GM12864 (cell line): ENCODE measurements at regions not wholly inside any gene's neighbourhood (a gene's known extent, or its start where the extent isn't known, plus 50 kb on each side); places are given as distances from the start of the nearest gene placed in this dataset.

Source experiments
- DNase-seq: peaks from one replicate; pipeline ENCODE4 v3.0.0-alpha.2; 2011; ENCODE audit warnings: low read depth
- H3K4me3 ChIP-seq: 2 replicates; pipeline ENCODE4 v1.5.1; 2011; ENCODE audit warnings: mild to moderate bottlenecking, low read depth, low read length, control low read depth
- TF ChIP-seq, protein P1 (sequence below): IDR thresholded peaks from 2 replicates; pipeline ENCODE4 v1.5.1; 2011; ENCODE audit warnings: low read depth, mild to moderate bottlenecking, moderate library complexity, low read length, control low read depth, inconsistent platforms; ENCODE audit errors: missing control alignments

DNA sequence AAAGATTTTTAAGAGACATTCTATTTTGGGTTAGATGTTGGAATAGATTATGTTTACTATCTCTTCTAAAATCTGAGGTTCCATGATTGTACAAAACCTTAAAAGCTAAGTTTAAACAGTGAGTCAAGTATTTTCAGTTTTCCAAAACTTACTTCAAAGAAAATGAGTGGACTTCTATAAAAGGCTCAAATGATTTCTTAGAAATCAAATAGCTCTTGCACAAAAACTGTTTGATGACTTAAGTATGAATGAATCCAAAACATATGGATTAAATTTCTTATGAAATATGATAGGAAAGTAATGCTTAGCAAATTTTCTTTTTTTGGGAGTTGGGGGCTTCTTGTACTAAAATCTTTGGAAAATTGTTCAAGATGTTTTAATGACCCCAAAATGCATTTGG, 837.3 kb upstream of the SLC35B3 start:
- no peak overlapping the region for H3K4me3 ChIP-seq
- no peak for DNase-seq
- TF ChIP-seq, protein P1, sequence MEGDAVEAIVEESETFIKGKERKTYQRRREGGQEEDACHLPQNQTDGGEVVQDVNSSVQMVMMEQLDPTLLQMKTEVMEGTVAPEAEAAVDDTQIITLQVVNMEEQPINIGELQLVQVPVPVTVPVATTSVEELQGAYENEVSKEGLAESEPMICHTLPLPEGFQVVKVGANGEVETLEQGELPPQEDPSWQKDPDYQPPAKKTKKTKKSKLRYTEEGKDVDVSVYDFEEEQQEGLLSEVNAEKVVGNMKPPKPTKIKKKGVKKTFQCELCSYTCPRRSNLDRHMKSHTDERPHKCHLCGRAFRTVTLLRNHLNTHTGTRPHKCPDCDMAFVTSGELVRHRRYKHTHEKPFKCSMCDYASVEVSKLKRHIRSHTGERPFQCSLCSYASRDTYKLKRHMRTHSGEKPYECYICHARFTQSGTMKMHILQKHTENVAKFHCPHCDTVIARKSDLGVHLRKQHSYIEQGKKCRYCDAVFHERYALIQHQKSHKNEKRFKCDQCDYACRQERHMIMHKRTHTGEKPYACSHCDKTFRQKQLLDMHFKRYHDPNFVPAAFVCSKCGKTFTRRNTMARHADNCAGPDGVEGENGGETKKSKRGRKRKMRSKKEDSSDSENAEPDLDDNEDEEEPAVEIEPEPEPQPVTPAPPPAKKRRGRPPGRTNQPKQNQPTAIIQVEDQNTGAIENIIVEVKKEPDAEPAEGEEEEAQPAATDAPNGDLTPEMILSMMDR, result no peak

DNA sequence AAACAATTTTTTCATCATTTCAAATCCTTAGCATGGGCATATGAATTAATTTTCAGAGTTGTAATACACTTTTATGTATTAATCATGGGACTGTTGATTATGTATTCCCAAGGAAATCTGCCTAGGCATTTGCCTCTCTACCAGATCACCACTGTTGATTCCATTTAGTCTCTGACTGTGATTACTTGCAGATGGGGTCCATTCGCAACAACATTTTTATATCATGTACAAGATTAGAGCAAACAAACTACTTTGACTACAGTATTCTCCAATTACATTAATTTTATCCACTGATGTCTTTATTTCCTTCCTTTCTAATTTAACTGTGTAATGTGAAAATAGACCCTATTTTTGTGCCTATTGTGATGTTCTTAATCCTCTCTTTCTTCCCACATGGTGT, 831.4 kb upstream of the SLC35B3 start:
- no peak for DNase-seq
- TF ChIP-seq, protein P1, result no peak
- H3K4me3 ChIP-seq, result no peak overlapping the region

DNA sequence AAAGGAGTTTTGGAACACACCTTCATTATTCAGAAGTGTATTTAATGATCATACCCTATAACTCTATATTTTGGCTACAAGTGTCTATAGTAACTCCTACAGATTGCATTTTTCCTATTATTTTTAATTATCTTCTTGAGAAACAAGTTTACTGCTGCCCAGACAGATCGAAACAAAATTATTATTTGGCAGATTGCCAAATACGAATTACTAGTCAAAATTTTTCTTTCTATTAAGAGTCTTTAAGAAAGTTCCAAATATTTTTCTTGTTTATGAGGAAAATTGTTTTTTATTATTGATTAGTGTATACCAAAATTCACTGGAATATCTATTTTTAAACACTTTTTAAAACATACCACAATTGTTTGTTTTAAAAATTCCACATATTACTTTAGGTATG, 821.9 kb upstream of the SLC35B3 start:
- DNase-seq, result no peak
- TF ChIP-seq, protein P1, result no peak
- no peak overlapping the region for H3K4me3 ChIP-seq

DNA sequence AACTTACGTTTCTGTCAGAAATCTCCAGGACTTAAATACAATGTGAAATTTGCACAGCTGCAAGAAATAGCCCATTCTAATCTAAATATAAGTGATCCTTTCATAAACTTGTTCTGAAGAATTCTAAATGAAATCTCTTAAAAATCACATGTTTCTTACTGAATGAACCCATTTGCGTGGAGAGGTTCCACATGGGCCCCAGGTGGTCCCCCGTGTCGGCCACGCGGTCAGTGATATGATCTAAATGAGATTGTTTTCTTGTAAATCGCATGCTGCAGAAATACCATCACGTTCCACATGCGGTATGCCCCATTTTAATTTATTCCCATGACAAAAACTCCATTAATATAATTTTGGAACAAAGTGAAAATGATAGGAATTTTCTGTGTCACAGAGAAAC, 818.9 kb upstream of the SLC35B3 start:
- DNase-seq, result no peak
- TF ChIP-seq, protein P1, result no peak
- no peak overlapping the region for H3K4me3 ChIP-seq

DNA sequence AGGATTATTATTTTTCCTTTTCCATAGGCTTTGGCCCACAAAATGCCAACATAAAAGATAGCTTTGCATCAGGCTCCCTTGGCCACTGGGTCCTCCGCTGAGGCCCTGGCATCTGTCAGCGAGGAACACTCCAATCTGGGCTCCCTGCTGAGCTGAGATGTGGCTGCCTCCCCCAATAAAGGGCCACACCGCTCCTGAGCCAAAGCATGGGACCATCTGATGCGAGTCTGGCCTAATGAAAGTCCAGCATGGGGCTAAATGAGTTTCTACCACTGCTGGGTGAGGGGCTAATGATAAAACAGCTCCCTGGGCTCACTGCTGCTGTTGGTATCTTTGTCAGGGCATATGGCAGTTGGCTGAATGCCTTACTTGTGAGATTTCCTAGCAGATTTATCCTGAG, 817.5 kb upstream of the SLC35B3 start:
- no peak for DNase-seq
- TF ChIP-seq, protein P1, result no peak
- H3K4me3 ChIP-seq, result no peak overlapping the region

DNA sequence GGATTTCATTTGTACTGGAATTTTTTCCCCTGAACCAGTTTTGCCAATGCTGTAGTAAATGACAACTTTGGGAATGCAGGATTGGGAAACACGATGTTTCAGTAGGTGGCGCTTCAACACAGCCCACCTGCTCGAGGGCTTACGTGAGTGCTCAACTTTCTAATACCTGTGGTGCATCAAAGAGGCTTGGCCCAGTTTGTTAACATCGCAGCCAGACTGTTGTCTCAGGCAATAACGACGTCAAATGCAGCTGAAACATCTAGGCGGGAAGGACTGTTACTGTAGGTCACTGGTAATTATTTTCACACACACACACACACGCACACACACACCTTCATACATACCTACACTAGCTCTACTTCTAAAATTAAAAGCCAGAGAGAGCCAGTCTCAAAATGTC, 815.5 kb upstream of the SLC35B3 start:
- TF ChIP-seq, protein P1, result peak; percentile 49
- DNase-seq, result no peak
- H3K4me3 ChIP-seq, result no peak overlapping the region

DNA sequence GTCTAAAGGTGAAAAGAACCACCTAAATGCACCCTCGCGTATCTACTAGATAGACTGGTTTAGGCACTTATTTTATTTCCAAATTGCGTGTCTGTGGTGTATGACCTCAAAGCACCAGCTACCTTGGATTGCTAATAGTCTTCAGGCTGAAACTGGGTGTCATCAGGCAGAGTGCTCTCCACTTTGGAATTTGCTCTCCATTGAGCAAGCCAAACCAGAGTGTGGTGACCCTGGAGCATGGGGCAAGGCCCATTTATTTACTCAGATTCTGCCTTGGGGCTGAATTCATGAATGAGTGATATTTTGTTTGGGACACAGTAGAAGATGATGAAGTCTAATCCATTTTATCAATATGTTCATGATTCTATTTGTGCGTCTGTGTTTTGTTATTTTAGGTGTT, 812.8 kb upstream of the SLC35B3 start:
- H3K4me3 ChIP-seq, result no peak overlapping the region
- DNase-seq, result no peak
- TF ChIP-seq, protein P1, result no peak
